ENCODE measurements at regions not wholly inside any gene's neighbourhood (a gene's known extent, or its start where the extent isn't known, plus 50 kb on each side); places are given as distances from the start of the nearest gene placed in this dataset.
A peak's percentile ranks its signal among the peaks of the same experiment; 100 is the strongest.

DNA sequence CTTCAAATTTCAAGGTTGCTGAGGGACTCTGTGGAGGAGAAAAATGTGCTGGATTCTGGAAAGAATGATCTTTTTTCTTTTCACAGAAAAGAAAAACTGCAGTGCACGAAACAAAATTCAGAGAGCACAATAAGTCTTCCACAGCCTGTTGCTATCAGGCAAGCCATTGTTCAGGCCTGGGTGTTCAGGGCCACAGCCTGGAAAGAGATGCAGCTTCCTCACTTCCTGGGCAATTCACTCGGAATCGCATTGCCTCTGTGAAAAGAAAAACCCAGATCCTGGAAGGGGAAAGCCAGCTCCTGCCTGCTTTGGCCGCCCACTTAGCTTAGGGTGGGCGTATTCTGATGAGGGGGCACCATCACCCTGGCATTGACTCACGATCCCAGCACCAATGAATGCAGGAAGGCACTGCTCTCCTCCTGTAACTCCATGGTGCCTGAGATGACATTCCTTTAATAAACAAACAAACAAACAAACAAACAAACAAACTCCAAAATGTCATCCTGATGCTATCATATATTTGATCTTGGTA is 863.9 kb downstream of the BCL11B start:
- peak in 4 of 56 donors; percentile 1 to 6 (median 1) for DNase-seq

DNA sequence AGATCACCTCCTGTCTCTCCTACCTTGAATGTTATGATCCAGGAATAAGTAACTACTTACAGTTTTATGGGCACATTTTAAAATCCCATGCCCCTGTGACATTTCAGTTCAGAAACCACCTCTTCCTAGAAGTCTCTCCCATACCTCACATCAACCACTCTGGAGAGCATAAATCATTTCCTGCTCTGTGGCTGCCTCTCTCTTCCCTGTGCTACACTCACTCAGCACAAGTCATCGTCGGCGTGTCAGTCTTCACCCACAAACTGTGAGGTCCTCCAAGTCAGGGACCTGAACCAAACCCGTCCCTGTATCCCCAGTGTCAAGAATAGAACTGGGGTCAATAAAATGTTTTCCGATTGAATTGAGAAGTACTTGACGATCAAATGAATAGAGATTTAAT is 863.3 kb downstream of the BCL11B start:
- DNase-seq = no peak

DNA sequence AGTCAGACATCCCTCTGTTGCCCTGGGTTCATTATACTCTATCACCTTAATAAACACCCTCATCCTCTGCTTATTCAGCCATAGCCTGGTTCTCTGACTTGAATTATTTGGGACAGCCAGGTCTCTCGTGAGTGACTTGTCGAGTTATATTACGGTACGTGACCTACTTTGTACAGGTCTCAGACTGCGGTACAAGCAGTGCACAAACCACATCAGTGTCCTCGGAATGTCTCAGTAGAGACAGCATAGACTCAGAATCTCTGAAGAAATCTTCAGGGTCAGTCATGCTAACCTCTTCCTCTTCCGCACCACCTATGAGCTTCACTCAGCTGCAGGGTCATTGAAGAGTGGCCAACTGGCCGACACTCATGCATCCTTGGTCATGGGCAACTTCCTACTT is 860.8 kb downstream of the BCL11B start:
- DNase-seq = no peak

DNA sequence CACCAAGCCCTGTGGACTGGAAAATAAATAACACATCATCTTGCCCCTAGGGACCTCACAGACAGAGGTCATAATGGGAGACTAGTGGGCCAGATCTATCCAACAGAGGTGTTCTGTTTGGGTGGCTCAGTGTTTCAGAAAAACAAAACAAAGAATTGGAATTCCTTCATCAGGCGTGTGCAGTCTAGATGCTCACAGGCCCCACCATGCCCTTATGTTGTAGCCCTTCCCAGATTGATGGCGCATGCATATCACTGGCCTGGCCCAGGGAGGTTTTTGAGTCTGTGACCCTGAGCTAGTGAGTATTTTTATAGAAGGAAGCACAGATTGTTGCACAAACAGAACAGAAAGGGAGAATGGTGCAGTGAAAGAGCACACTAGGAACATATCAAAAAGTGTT is 859.6 kb downstream of the BCL11B start:
- no peak for DNase-seq

DNA sequence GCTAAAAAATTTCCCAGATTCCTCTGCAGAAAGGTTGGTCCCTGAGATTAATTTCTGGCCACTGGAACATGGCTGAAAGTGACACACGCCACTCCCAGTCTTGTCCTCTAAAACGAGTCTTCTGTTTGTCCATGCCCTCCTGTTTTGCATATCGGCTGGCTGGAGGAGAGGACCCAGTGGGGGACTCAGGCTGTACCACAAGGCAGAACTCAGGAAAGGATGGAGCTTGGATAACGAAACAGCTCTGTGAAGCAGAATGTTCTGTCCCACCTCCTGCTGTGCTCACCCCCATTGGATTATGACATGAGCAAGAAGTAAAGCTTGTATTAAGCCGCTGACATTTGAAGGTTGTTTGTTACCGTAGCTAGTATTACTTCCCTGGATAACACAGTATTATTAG is 856.2 kb downstream of the BCL11B start:
- no peak for DNase-seq

DNA sequence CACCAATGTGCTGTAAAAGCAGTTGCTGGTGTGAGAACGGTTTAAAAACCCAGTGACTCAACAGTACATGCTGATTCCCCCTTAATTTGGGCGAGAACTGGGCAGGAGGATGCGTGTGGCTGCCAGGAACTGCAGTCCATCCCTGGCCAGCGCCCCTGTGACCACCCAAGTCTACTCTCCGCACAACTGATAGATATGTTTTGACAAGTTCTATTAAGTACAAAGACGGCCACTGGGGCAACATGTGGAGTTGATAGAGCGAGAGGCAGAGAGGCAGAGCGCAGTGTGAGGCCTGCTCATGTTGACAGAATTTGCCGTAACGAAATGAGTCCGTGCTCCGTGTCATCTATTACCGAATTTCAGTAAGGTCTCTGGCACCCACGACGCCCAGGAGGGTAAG is 855.0 kb downstream of the BCL11B start:
- DNase-seq = no peak

DNA sequence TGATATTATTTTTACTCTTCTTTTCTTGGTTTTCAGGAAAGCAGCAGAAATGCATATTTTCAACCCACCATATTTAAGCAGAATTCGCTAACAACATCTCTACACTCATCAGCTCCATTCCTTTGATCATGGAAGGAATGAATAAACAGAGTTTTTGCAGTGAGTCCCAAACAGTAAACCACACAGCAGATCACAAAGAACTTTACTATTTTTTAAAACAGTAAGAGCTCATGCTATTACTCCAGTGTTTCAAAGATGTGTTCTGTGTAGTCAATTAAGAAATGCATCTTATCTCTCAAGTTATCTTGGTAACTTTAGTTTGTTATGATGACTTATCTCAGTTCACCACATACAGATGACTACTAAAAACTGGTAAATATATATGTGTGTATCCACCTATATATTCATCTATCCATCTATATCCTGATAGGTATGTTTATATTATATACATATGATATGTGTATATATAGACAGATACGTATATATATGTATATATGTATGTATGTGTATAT is 843.5 kb downstream of the BCL11B start:
- no peak for DNase-seq

DNA sequence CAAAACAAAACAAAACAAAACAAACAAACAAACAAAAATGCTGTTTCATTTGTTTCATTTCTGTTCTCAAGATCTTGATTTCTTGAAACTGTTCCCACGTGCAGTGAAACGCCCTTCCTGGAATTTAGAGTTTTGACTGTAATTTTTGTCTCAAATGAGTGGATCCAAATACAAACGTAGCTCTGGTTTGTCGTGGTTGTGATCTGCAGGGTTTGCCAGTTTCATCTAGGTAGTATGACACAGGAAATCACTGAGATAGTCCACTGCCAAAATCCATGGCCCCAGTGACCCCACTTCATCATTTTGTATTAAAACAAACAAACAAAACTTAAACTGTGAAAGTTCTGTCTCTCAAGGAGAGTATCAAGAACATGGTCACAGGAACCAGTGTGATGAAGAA is 838.6 kb downstream of the BCL11B start:
- DNase-seq = no peak

DNA sequence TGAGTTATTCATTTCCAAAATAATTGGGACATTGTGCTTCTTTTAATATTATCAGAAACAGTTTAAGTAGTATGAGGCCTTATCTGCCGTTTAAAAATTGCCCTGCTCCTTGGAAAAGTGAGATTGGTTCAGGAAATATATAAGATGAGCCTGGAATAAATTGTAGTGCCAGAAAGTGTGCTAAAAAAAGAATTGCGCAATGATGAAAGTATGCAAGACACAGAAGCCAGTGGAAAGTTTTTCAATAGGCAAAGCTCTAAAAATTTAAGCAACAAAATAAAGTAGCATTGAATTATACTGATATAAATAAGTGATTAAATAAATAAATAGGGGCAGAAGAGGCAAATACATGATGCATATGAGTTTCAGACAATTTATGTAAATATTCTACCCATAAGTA is 834.9 kb downstream of the BCL11B start:
- no peak for DNase-seq

DNA sequence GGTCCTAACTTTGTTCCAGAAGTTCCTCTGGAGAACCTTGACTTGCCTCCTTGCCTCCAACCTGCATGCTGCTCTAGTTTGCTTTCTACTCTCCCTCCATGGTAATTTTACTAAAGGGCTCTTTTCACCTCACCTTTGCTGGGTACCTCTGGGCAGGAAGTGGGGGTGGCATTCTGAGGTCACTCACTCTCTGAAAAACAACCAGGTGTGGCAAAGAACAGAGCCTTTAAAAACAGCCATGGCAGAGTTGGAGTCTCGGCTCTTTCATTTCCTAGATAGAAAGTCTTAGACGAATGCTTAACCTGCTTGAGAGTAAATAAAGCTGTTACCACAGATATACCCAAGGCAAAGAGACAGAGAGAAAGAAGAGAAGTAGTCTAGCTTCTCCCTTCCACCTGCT is 827.9 kb downstream of the BCL11B start:
- DNase-seq = no peak

DNA sequence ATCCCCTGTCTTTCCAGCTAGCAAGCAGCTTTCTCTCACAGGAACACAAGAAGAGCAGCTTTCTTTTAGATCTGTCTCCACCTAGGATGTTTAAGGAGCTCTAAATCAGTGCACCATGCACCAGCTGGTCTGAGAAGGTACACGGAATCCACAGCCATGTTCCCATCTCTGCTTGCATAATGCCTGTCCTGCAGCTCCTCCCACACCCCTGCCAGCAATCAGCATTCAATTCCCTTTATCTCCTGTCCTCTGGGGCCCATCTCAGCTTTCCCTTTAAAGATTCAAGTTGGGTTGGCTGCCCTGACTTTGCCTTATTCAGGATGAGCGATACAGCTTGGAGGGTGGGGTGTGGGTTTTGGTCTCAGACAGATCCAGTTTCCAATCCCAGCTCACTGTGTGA is 826.3 kb downstream of the BCL11B start:
- no peak for DNase-seq

DNA sequence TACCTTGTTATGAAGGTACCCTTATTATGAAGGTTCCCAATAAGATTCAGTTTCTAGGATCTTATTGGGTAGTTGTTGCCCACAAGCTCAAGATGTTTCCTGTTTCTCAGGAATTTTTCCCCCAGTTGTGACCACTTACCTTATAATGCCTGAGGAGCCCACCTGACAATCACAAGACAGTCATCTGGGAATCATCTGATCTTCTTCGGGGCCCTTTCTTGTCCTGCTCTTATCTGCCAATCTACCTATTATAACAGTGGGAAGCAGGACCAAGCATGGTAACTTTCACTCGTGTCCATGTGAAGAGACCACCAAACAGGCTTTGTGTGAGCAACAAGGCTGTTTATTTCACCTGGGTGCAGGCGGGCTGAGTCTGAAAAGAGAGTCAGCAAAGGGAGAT is 825.5 kb downstream of the BCL11B start:
- DNase-seq = no peak

DNA sequence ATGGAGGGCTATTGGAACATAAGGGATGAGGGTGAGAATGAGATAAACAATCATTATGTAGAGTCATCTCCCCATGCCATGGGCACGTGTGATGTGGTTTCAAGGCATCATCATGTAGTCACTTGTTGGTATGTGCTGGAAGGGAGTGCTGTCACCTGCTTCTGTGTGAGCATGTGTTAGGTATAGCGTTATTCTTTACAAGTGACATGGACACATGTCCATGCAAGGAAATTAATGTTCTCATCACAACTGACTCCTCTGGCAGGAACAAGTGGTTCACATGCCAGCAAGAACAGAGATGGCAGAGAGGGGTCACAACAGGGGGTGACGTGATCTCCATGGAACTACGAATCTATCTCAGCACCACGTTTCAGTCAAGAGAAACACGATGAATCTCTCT is 815.8 kb downstream of the BCL11B start:
- no peak for DNase-seq

DNA sequence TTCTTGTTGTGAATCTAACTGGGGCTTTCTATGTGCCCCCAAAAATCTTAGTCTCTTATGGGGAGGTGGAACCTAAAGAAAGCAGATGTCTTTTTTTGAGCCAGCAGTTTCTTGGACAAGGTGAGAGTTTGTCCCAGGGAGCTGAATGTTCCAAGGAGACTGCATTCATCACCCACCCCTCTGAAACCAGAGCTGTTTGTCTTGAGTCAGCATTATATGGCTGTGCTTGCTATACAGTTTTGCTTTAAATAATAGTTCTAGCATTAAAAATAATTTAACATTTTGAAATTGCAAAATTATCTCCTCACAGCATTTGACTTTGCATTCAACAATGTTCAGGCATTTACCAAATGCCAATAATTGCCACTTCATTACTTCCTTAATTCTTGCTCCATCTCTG is 813.3 kb downstream of the BCL11B start:
- no peak for DNase-seq

DNA sequence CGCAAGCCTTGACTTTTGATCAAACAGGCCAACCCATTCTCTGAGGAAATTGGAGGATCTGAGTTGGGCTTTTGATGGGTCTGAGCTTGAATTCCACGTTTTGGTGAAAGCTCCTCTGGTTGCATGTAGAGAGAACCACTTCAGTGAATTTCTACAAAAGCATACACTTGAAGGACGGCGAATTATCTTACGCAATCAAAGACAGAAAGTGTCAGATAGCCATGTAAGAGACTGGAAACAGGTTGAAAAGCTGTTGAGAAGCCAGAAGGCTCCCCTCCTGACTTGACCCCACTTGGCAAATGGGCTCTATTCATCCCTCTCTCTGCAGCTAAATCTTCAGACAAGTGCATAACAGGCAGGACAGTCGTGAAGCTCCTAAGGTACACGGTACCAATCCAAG is 809.1 kb downstream of the BCL11B start:
- DNase-seq = no peak

DNA sequence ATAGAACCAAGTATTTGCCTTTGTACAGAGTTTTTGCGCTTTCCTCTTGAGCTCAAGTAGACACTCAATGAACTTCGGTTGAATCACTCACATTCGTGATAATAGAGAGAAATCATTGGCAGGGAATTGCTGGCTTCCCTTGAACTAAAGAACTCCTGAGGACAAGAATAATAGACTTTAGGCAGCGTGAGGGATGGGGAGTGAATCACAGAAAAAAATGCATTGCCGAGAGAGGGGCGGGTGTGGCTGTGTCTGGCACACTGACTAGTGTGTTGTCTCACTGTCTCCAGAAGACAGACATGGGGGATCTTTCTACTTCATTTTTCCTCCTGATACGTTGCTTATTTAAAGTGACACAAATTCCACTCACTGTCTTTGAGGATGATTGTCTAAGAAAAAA is 805.2 kb downstream of the BCL11B start:
- DNase-seq = no peak

DNA sequence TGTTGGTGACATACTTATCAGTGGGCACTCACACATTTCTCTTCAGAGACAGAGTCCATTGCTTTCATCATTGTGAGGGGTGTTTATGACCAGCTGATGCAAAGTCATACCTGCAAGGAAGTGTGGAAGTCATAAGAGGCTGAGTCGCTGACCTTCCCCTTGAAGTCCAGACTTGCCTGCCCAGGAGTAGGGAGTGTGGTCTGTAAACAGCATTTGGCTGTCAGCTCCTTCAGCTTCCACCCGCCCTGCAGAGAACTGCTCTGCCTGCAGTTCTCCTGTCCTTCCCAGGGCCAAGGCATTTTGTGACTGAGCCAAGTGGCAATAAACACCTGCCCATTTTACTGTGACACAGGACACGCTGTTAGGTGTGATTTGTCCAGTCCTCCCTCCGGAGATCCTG is 801.3 kb downstream of the BCL11B start:
- no peak for DNase-seq

DNA sequence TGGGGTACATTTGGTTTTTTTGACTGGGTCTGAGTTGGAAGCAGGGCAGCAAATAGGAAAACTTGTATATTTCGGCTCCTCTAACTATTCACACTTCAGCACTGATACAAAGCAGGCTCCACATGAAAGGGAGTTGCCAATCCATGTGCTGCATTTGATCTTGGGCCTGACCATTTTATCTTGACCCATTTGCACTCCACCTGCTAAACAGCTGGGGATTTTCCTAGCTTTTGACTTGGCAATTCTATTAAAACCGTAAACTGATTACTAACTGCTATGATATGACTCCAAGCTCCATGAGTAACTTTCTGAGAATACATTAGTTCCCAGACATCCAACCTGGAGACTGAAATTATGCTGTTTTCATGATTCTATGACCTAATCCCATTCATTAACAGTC is 797.1 kb downstream of the BCL11B start:
- no peak for DNase-seq

DNA sequence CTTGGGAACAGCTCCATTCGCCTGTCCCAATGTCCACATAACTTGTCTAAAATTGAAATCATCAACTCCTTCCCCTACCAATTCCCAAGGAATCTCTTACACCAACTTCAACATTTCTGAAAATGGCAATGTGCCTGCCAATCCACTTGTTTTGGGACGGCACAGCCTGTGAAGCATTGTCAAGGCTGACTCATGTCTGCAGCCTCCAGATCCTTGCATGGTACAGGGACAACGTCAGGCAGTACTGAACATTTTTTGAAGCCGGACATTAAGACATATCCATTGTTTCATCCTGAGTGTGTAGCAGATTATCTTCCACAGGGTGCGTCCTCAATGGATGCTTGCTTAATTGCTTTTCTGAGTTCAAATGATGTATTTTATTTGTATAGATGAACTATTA is 794.1 kb downstream of the BCL11B start:
- no peak for DNase-seq

DNA sequence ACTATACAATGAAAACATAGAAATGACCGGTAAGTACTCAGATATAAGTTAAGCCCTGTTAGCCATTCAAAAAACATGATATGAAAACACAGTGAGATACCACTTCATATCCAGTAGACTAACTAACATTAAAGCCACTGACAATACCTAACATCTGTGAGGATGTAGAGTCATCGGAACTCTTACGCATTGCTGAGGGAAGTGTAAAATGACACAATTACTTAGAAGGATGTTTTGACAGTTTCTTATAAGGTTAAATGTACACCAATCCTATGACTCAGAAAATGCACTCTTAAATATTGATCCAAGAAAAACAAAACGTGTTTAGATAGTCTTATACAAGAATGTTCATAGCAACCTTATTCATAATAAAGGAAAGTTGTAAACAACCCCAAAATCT is 782.9 kb downstream of the BCL11B start:
- DNase-seq = no peak

DNA sequence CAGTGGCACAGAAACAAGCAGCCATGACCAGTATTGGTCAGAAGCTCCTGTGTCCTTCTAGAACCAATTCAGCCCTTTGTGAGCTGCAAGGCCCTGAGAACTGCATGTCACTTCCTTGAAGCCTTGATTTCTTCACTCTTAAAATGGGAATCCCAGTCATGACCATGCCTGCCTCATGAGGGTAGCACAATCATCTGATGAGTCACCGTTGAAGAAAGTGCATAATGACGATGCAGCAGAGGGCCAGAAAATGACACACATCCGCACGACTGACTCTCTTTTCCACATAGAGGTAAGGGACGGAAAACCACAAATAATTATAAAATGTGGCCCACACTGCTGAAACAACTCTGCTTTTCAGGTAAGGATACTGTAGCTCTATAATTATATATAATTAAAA is 777.4 kb downstream of the BCL11B start:
- no peak for DNase-seq

DNA sequence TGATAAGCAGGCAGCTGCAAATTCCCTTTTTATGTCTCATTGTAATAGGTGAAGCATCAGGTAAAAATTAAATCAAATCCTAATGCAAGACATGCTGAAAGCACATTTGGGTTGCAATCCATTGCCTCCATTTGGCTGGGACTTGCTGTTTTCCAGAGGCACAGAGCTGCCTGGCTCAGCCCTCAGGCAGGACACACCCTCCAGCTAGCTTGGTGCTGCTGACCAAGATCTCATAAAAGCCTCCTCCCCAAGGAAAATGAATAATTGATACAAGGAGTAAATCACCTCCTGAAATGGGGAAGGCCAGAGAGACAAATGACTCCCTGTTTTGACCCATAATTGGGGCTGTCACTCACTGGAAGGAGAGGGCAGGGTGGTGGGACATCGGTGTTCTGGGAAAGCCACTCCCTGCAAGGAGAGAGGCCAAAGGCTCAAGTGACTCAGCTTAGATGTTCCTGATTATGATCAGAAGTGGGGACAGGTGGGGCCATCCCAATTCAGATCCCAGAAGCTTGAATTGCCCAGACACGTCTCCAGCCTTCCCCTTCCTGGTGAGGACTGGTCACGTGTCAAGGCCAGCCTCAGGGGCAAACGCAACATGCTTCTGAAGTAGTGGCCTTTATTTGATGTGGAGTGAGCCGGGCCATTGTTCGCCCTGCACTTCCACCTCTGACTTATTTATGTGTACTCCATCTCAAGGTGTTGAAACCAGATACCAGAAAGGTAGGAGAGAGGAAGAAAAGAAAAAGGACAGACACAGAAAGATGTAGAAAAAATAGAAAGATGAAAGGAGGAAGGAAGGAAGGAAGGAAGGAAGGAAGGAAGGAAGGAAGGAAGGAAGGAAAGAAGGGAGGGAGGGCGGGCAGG is 773.7 kb downstream of the BCL11B start:
- no peak for DNase-seq

DNA sequence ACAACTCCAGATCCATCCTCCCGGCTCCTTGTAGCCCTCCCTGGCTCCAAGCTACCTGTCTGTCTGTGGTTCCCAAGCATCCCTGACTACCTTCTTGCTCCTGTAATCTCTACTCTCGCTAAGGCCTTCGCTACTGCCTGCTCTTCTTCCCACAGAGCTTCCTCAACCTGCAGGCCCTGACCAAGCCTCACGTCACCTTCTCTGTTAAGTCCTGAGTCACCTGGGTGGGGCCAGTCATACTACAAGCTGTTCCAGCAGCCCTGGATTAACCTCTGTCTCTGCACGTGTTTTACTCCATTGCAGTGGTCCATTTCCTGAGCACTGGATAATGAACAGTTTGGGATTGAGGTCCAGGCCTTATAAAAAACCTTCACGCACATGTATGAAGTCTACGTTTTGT is 770.7 kb downstream of the BCL11B start:
- no peak for DNase-seq

Data from nucleus accumbens (tissue), 56 donors.